ENCODE measurements at regions not wholly inside any gene's neighbourhood (a gene's known extent, or its start where the extent isn't known, plus 50 kb on each side); places are given as distances from the start of the nearest gene placed in this dataset.

DNA sequence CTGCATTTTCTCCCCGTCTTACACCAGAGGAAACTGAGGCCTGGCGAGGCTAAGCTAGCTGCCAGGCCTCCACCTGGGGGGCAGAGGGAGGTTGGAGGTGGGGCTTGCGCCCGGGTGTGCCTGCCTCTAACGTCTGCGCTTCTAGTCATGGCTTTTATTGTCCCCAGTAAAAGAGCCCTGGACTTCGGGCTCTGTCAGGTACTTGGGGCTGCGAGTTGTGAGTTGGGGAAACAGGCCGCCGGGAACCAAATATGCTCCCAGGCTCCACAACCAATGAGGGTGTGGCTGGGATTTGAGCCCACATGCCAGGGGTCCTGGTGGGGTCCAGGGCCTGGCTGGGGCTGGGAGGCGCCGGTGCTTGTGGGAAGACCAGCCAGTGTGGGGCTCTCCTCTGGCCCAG, 57.4 kb upstream of the NOTCH1 start (continued):
- TF ChIP-seq RNF2 (IDR thresholded peaks at IDR 0.05; ENCODE audit: borderline replicate concordance, low read depth, low read length, missing control alignments, poor library complexity, severe bottlenecking) (no peak), CBX8 (IDR thresholded peaks at IDR 0.05; ENCODE audit: borderline replicate concordance, low read depth, low read length) (no peak), SUZ12 (IDR thresholded peaks at IDR 0.05; ENCODE audit: low read length) (no peak), POLR2A (IDR thresholded peaks at IDR 0.05; ENCODE audit: control extremely low read depth in 1 of 2, low read depth in 2 of 2, low read length in 2 of 2) (no peak), SP4 (IDR thresholded peaks at IDR 0.05; ENCODE audit: low read length) (no peak)
- TF ChIP-seq, protein P1, sequence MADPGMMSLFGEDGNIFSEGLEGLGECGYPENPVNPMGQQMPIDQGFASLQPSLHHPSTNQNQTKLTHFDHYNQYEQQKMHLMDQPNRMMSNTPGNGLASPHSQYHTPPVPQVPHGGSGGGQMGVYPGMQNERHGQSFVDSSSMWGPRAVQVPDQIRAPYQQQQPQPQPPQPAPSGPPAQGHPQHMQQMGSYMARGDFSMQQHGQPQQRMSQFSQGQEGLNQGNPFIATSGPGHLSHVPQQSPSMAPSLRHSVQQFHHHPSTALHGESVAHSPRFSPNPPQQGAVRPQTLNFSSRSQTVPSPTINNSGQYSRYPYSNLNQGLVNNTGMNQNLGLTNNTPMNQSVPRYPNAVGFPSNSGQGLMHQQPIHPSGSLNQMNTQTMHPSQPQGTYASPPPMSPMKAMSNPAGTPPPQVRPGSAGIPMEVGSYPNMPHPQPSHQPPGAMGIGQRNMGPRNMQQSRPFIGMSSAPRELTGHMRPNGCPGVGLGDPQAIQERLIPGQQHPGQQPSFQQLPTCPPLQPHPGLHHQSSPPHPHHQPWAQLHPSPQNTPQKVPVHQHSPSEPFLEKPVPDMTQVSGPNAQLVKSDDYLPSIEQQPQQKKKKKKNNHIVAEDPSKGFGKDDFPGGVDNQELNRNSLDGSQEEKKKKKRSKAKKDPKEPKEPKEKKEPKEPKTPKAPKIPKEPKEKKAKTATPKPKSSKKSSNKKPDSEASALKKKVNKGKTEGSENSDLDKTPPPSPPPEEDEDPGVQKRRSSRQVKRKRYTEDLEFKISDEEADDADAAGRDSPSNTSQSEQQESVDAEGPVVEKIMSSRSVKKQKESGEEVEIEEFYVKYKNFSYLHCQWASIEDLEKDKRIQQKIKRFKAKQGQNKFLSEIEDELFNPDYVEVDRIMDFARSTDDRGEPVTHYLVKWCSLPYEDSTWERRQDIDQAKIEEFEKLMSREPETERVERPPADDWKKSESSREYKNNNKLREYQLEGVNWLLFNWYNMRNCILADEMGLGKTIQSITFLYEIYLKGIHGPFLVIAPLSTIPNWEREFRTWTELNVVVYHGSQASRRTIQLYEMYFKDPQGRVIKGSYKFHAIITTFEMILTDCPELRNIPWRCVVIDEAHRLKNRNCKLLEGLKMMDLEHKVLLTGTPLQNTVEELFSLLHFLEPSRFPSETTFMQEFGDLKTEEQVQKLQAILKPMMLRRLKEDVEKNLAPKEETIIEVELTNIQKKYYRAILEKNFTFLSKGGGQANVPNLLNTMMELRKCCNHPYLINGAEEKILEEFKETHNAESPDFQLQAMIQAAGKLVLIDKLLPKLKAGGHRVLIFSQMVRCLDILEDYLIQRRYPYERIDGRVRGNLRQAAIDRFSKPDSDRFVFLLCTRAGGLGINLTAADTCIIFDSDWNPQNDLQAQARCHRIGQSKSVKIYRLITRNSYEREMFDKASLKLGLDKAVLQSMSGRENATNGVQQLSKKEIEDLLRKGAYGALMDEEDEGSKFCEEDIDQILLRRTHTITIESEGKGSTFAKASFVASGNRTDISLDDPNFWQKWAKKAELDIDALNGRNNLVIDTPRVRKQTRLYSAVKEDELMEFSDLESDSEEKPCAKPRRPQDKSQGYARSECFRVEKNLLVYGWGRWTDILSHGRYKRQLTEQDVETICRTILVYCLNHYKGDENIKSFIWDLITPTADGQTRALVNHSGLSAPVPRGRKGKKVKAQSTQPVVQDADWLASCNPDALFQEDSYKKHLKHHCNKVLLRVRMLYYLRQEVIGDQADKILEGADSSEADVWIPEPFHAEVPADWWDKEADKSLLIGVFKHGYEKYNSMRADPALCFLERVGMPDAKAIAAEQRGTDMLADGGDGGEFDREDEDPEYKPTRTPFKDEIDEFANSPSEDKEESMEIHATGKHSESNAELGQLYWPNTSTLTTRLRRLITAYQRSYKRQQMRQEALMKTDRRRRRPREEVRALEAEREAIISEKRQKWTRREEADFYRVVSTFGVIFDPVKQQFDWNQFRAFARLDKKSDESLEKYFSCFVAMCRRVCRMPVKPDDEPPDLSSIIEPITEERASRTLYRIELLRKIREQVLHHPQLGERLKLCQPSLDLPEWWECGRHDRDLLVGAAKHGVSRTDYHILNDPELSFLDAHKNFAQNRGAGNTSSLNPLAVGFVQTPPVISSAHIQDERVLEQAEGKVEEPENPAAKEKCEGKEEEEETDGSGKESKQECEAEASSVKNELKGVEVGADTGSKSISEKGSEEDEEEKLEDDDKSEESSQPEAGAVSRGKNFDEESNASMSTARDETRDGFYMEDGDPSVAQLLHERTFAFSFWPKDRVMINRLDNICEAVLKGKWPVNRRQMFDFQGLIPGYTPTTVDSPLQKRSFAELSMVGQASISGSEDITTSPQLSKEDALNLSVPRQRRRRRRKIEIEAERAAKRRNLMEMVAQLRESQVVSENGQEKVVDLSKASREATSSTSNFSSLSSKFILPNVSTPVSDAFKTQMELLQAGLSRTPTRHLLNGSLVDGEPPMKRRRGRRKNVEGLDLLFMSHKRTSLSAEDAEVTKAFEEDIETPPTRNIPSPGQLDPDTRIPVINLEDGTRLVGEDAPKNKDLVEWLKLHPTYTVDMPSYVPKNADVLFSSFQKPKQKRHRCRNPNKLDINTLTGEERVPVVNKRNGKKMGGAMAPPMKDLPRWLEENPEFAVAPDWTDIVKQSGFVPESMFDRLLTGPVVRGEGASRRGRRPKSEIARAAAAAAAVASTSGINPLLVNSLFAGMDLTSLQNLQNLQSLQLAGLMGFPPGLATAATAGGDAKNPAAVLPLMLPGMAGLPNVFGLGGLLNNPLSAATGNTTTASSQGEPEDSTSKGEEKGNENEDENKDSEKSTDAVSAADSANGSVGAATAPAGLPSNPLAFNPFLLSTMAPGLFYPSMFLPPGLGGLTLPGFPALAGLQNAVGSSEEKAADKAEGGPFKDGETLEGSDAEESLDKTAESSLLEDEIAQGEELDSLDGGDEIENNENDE (IDR thresholded peaks at IDR 0.05; ENCODE audit: insufficient replicate concordance, low read length): no peak
